ENCODE measurements at regions not wholly inside any gene's neighbourhood (a gene's known extent, or its start where the extent isn't known, plus 50 kb on each side); places are given as distances from the start of the nearest gene placed in this dataset.

GRCh38 chr2:224261326-224261725, 140.6 kb downstream of the FAM124B start:
- TF ChIP-seq BHLHE40 (IDR thresholded peaks at IDR 0.05; ENCODE audit: borderline replicate concordance) (no peak), ZNF384 (IDR thresholded peaks at IDR 0.05) (no peak), ELF4 (IDR thresholded peaks at IDR 0.05) (no peak), ARNT (IDR thresholded peaks at IDR 0.05) (no peak), FOXM1 (IDR thresholded peaks at IDR 0.05; ENCODE audit: borderline replicate concordance) (no peak), SP1 (IDR thresholded peaks at IDR 0.05) (no peak), NFRKB (IDR thresholded peaks at IDR 0.05) (no peak), SUZ12 (IDR thresholded peaks at IDR 0.05) (no peak), LEF1 (IDR thresholded peaks at IDR 0.05; ENCODE audit: borderline replicate concordance) (no peak)

All from HEK293T (cell line).